ENCODE measurements at regions not wholly inside any gene's neighbourhood (a gene's known extent, or its start where the extent isn't known, plus 50 kb on each side); places are given as distances from the start of the nearest gene placed in this dataset.

GRCh38 chr13:65756071-65756671 lies 1474.0 kb downstream of the PCDH9 start:
- no peak for TF ChIP-seq ZBTB21 (CRISPR knock-in tag; IDR thresholded peaks at IDR 0.05; ENCODE audit: borderline replicate concordance)
- no peak for TF ChIP-seq CREM (CRISPR knock-in tag; IDR thresholded peaks at IDR 0.05)
- no peak for TF ChIP-seq CTCF (IDR thresholded peaks at IDR 0.05)
- TF ChIP-seq, protein P1, sequence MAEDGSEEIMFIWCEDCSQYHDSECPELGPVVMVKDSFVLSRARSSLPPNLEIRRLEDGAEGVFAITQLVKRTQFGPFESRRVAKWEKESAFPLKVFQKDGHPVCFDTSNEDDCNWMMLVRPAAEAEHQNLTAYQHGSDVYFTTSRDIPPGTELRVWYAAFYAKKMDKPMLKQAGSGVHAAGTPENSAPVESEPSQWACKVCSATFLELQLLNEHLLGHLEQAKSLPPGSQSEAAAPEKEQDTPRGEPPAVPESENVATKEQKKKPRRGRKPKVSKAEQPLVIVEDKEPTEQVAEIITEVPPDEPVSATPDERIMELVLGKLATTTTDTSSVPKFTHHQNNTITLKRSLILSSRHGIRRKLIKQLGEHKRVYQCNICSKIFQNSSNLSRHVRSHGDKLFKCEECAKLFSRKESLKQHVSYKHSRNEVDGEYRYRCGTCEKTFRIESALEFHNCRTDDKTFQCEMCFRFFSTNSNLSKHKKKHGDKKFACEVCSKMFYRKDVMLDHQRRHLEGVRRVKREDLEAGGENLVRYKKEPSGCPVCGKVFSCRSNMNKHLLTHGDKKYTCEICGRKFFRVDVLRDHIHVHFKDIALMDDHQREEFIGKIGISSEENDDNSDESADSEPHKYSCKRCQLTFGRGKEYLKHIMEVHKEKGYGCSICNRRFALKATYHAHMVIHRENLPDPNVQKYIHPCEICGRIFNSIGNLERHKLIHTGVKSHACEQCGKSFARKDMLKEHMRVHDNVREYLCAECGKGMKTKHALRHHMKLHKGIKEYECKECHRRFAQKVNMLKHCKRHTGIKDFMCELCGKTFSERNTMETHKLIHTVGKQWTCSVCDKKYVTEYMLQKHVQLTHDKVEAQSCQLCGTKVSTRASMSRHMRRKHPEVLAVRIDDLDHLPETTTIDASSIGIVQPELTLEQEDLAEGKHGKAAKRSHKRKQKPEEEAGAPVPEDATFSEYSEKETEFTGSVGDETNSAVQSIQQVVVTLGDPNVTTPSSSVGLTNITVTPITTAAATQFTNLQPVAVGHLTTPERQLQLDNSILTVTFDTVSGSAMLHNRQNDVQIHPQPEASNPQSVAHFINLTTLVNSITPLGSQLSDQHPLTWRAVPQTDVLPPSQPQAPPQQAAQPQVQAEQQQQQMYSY (CRISPR knock-in tag; IDR thresholded peaks at IDR 0.05) = no peak
- no peak for TF ChIP-seq CREB1 (CRISPR knock-in tag; IDR thresholded peaks at IDR 0.05)
- TF ChIP-seq TP53 (CRISPR knock-in tag; IDR thresholded peaks at IDR 0.05) = no peak
- TF ChIP-seq ESRRA (CRISPR knock-in tag; IDR thresholded peaks at IDR 0.05; ENCODE audit: borderline replicate concordance) = no peak
- no peak for TF ChIP-seq ZNF138 (CRISPR knock-in tag; conservative IDR thresholded peaks at IDR 0.05)
- TF ChIP-seq, protein P2, sequence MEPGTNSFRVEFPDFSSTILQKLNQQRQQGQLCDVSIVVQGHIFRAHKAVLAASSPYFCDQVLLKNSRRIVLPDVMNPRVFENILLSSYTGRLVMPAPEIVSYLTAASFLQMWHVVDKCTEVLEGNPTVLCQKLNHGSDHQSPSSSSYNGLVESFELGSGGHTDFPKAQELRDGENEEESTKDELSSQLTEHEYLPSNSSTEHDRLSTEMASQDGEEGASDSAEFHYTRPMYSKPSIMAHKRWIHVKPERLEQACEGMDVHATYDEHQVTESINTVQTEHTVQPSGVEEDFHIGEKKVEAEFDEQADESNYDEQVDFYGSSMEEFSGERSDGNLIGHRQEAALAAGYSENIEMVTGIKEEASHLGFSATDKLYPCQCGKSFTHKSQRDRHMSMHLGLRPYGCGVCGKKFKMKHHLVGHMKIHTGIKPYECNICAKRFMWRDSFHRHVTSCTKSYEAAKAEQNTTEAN (CRISPR knock-in tag; IDR thresholded peaks at IDR 0.05) = no peak
- TF ChIP-seq, protein P3, sequence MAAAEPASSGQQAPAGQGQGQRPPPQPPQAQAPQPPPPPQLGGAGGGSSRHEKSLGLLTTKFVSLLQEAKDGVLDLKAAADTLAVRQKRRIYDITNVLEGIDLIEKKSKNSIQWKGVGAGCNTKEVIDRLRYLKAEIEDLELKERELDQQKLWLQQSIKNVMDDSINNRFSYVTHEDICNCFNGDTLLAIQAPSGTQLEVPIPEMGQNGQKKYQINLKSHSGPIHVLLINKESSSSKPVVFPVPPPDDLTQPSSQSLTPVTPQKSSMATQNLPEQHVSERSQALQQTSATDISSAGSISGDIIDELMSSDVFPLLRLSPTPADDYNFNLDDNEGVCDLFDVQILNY (CRISPR knock-in tag; IDR thresholded peaks at IDR 0.05) = no peak
- no peak for TF ChIP-seq ZNF423 (CRISPR knock-in tag; IDR thresholded peaks at IDR 0.05)
